ENCODE measurements at regions not wholly inside any gene's neighbourhood (a gene's known extent, or its start where the extent isn't known, plus 50 kb on each side); places are given as distances from the start of the nearest gene placed in this dataset.

DNA sequence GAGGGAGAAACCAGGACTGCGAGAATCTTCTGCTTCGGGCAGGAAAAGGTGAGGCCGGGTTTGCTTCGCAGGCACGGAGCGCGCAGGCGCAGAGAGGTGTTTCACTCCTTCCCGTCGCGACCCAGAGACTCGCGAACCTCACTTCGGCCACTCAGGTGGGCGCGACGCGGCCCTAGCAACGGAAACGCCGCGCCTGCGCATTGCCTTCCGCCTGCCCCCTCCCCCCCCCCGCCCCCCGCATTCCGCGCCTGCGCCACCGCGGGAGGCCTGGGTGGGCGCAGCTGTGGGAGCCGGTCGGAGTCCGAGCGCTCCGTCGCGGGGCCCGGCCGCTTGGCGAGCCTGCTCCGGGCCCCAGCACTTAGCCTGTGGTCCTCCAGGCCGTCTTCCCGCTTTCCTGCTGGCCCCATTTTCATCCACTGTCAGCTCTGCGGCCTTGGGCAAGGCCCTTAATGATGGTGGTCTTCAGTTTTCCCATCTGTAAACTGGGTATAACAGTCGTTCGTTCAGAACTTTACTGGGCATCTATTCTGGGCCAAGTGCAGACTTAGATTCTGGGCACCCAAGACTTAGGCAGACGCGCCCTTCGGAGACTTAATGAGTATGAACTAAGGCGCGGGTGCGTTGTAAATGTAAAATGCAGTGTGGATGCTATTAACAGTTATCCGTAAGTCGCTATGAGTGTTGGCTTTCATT is 62.1 kb upstream of the ACKR3 start:
- TF ChIP-seq CTCF (IDR thresholded peaks at IDR 0.05) (no peak), TCF7L2 (IDR thresholded peaks at IDR 0.05; ENCODE audit: low read depth, low read length) (no peak)
- TF ChIP-seq, protein P1, sequence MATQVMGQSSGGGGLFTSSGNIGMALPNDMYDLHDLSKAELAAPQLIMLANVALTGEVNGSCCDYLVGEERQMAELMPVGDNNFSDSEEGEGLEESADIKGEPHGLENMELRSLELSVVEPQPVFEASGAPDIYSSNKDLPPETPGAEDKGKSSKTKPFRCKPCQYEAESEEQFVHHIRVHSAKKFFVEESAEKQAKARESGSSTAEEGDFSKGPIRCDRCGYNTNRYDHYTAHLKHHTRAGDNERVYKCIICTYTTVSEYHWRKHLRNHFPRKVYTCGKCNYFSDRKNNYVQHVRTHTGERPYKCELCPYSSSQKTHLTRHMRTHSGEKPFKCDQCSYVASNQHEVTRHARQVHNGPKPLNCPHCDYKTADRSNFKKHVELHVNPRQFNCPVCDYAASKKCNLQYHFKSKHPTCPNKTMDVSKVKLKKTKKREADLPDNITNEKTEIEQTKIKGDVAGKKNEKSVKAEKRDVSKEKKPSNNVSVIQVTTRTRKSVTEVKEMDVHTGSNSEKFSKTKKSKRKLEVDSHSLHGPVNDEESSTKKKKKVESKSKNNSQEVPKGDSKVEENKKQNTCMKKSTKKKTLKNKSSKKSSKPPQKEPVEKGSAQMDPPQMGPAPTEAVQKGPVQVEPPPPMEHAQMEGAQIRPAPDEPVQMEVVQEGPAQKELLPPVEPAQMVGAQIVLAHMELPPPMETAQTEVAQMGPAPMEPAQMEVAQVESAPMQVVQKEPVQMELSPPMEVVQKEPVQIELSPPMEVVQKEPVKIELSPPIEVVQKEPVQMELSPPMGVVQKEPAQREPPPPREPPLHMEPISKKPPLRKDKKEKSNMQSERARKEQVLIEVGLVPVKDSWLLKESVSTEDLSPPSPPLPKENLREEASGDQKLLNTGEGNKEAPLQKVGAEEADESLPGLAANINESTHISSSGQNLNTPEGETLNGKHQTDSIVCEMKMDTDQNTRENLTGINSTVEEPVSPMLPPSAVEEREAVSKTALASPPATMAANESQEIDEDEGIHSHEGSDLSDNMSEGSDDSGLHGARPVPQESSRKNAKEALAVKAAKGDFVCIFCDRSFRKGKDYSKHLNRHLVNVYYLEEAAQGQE (IDR thresholded peaks at IDR 0.05; ENCODE audit: insufficient read depth in 1 of 2, low read depth in 2 of 2, low read length in 1 of 2) = no peak
